ENCODE measurements at regions not wholly inside any gene's neighbourhood (a gene's known extent, or its start where the extent isn't known, plus 50 kb on each side); places are given as distances from the start of the nearest gene placed in this dataset.
"Not testable (repeated sequence)": the region's sequence is repeated elsewhere in the genome, so short reads cannot be mapped to it uniquely, and the experiment has no call there.

GRCh38 chr6:68247782-68248181, 387.3 kb upstream of the ADGRB3 start:
- no peak overlapping the region for H3K27ac Mint-ChIP-seq
- ChIA-PET POLR2A (no interaction called here), CTCF (no interaction called here)
- peaks cover 2% of the 10 kb centered on the region for H3K9me3 Mint-ChIP-seq
- DNase-seq: no peak
- H3K36me3 Mint-ChIP-seq (ENCODE audit: low read depth): no peaks in the 10 kb centered on the region
- H3K4me1 Mint-ChIP-seq: no peaks in the 10 kb centered on the region
- H3K27me3 Mint-ChIP-seq: no peaks in the 10 kb centered on the region
- no peak overlapping the region for H3K4me3 Mint-ChIP-seq

DNA sequence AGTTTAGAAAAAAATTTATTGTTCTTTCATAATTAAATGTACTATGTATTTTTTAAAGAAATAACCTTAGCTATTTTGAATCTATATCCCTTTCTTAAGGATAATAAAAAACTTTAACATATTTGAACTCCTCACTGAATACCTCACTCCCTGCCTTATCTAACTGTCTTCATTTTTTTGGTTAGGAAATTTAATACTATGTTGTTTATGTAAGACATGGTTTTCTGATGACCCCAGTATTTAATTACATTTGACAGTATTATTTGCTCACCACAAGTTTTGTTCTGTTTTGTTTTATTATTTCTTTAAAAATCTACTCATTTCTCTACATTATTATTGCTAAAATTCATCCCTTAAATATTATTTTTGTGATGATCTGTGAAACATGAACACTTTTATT, 394.4 kb upstream of the ADGRB3 start:
- no peak for DNase-seq
- Mint-ChIP-seq H3K27me3 (no peaks in the 10 kb centered on the region), H3K36me3 (ENCODE audit: low read depth) (no peaks in the 10 kb centered on the region), H3K27ac (no peak overlapping the region), H3K9me3 (peaks cover 2% of the 10 kb centered on the region), H3K4me1 (no peaks in the 10 kb centered on the region), H3K4me3 (no peak overlapping the region)
- ChIA-PET POLR2A (no interaction called here), CTCF (no interaction called here)

DNA sequence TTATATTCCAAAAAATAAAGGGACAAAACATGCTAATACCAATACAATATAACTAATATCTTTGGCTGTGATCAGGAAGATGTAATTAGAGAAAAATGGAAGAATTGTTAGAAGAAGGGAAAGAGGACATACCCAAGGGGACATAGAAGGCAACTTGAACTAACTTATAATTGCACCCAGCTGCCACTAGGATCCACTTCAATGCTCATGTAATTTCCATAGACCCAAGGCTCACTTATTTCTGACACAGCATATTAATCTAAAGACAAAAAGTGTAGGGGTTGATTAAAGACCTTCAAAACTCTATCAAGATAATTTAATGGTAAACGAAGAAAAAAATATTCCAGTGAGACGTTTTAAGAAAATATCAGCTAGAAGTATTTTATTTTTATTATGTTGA, 396.0 kb upstream of the ADGRB3 start:
- H3K27me3 Mint-ChIP-seq: no peaks in the 10 kb centered on the region
- POLR2A ChIA-PET: no interaction called here
- no peaks in the 10 kb centered on the region for H3K36me3 Mint-ChIP-seq (ENCODE audit: low read depth)
- DNase-seq: no peak
- H3K27ac Mint-ChIP-seq: no peak overlapping the region
- CTCF ChIA-PET: no interaction called here
- peaks cover 2% of the 10 kb centered on the region for H3K9me3 Mint-ChIP-seq
- H3K4me3 Mint-ChIP-seq: no peak overlapping the region
- no peaks in the 10 kb centered on the region for H3K4me1 Mint-ChIP-seq

- Mint-ChIP-seq H3K4me3 (no peak overlapping the region), H3K36me3 (ENCODE audit: low read depth) (no peaks in the 10 kb centered on the region), H3K27me3 (no peaks in the 10 kb centered on the region), H3K27ac (no peak overlapping the region), H3K9me3 (peaks cover 2% of the 10 kb centered on the region), H3K4me1 (no peaks in the 10 kb centered on the region)
- ChIA-PET POLR2A (no interaction called here), CTCF (no interaction called here)
- DNase-seq: no peak
Observed at GRCh38 chr6:68238097-68238601, 396.9 kb upstream of the ADGRB3 start.

DNA sequence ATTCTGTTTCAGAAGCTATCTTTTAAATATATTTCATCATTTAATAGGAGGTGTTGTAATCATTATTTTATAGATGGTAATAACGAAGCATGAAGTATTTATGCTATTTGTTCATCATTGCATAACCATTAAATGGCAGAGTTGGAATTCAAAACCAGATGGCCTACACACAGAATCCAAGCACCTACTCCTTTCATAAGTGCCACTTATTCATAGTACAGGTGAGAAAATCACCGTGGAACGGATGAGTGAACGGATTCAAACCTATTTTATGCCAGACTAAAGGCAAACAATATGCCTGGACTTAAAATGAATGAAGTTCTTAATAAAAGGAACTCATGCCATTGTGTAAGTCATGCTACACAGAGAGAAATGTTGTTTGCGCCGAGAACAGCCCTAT, 397.9 kb upstream of the ADGRB3 start:
- POLR2A ChIA-PET: no interaction called here
- no peak for DNase-seq
- H3K27me3 Mint-ChIP-seq: no peaks in the 10 kb centered on the region
- no peaks in the 10 kb centered on the region for H3K4me1 Mint-ChIP-seq
- no peak overlapping the region for H3K4me3 Mint-ChIP-seq
- peaks cover 2% of the 10 kb centered on the region for H3K9me3 Mint-ChIP-seq
- H3K36me3 Mint-ChIP-seq (ENCODE audit: low read depth): no peaks in the 10 kb centered on the region
- no peak overlapping the region for H3K27ac Mint-ChIP-seq
- CTCF ChIA-PET: no interaction called here

GRCh38 chr6:68235326-68235784, 399.7 kb upstream of the ADGRB3 start:
- Mint-ChIP-seq H3K27me3 (no peaks in the 10 kb centered on the region), H3K4me1 (no peaks in the 10 kb centered on the region), H3K9me3 (peaks cover 2% of the 10 kb centered on the region), H3K4me3 (no peak overlapping the region), H3K27ac (no peak overlapping the region), H3K36me3 (ENCODE audit: low read depth) (no peaks in the 10 kb centered on the region)
- CTCF ChIA-PET: no interaction called here
- POLR2A ChIA-PET: no interaction called here
- DNase-seq: no peak

- H3K36me3 Mint-ChIP-seq (ENCODE audit: low read depth): no peaks in the 10 kb centered on the region
- no peak overlapping the region for H3K4me3 Mint-ChIP-seq
- H3K27ac Mint-ChIP-seq: no peak overlapping the region
- peaks cover 2% of the 10 kb centered on the region for H3K9me3 Mint-ChIP-seq
- DNase-seq: no peak
- ChIA-PET CTCF (no interaction called here), POLR2A (no interaction called here)
- H3K4me1 Mint-ChIP-seq: no peaks in the 10 kb centered on the region
- H3K27me3 Mint-ChIP-seq: no peaks in the 10 kb centered on the region
Observed at GRCh38 chr6:68233623-68234022, 401.5 kb upstream of the ADGRB3 start.

DNA sequence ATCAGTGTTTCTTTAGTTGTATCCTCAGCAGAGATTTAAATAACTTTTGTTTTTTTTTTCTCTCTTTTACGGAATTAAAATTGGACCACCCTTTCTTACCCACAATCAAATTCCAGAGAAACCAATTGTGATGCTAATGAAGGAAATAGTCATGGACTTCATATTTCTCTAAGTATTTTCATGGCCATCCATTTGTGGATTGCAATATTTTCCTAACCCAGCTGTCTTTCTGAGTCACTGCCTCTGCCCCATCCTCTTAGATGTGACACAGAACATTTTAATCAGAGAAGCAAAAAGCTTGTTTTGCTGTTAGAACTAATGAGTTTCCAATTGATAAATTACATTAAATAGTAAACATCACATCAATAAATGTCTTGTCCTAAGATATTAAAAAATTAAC, 405.5 kb upstream of the ADGRB3 start:
- Mint-ChIP-seq H3K4me3 (no peak overlapping the region), H3K9me3 (no peaks in the 10 kb centered on the region), H3K36me3 (ENCODE audit: low read depth) (no peaks in the 10 kb centered on the region), H3K27ac (no peak overlapping the region), H3K27me3 (no peaks in the 10 kb centered on the region), H3K4me1 (no peaks in the 10 kb centered on the region)
- ChIA-PET POLR2A (no interaction called here), CTCF (no interaction called here)
- no peak for DNase-seq

GRCh38 chr6:68226460-68226859, 408.6 kb upstream of the ADGRB3 start:
- no peak overlapping the region for H3K4me3 Mint-ChIP-seq
- no peaks in the 10 kb centered on the region for H3K27me3 Mint-ChIP-seq
- no peak overlapping the region for H3K27ac Mint-ChIP-seq
- H3K36me3 Mint-ChIP-seq (ENCODE audit: low read depth): no peaks in the 10 kb centered on the region
- DNase-seq: no peak
- H3K4me1 Mint-ChIP-seq: no peaks in the 10 kb centered on the region
- ChIA-PET CTCF (no interaction called here), POLR2A (no interaction called here)
- no peaks in the 10 kb centered on the region for H3K9me3 Mint-ChIP-seq

DNA sequence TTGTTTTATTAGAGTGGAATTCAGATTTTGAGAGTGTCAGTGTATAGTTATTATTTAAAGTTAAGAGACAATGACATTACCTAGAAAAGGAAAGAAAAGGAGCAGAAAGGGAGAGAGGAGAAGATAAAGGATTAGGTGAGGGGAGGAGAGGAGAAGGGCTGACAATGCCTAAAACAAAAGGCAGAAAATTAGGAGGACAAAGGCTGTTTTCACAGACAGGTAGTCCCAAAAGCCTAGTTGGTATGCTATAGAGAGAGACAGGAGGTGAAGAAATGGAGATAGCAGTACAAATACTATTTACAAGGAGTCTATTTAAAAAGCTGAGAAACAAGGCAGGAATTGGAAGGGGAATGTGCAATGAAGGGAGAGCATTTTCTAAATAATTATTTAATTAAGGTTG, 409.4 kb upstream of the ADGRB3 start:
- ChIA-PET CTCF (no interaction called here), POLR2A (no interaction called here)
- Mint-ChIP-seq H3K4me3 (no peak overlapping the region), H3K9me3 (no peaks in the 10 kb centered on the region), H3K27me3 (no peaks in the 10 kb centered on the region), H3K4me1 (no peaks in the 10 kb centered on the region), H3K27ac (no peak overlapping the region), H3K36me3 (ENCODE audit: low read depth) (no peaks in the 10 kb centered on the region)
- DNase-seq: no peak

DNA sequence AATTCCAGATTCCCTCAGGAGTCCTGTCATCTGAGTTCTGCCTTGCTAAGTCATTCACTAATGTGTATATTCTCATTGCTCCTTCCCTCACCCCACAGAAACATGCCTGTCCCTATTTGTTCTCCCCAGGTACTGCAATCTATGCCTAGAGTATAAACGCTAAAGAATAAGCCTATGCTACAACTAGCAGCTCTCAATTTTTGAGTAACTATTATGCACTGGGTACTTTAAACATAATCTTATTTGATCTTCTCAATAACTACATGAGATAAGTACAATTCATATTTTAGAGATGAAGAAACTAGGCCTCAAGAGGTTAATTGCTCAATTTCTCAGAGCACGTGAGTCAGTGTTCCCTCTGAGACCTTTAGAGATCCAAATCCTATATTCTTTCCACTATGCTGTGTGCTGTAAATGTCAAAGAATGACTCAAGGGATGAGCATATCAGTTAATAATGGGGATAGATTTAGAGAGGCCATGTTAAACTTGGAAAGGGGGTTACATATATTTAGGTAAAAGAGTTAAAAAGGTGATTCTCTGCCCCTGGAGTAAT, 423.8 kb upstream of the ADGRB3 start:
- Mint-ChIP-seq H3K27ac (no peak overlapping the region), H3K9me3 (peaks cover 11% of the 10 kb centered on the region), H3K4me1 (no peaks in the 10 kb centered on the region), H3K27me3 (no peaks in the 10 kb centered on the region), H3K4me3 (no peak overlapping the region), H3K36me3 (ENCODE audit: low read depth) (no peaks in the 10 kb centered on the region)
- no peak for DNase-seq
- ChIA-PET POLR2A (no interaction called here), CTCF (no interaction called here)

- POLR2A ChIA-PET; H3K4me3 Mint-ChIP-seq; CTCF ChIA-PET; H3K36me3 Mint-ChIP-seq (ENCODE audit: low read depth); H3K9me3 Mint-ChIP-seq; H3K27ac Mint-ChIP-seq; H3K4me1 Mint-ChIP-seq; DNase-seq; H3K27me3 Mint-ChIP-seq: not testable (repeated sequence)
Observed at GRCh38 chr6:68207612-68208011, 427.5 kb upstream of the ADGRB3 start.

DNA sequence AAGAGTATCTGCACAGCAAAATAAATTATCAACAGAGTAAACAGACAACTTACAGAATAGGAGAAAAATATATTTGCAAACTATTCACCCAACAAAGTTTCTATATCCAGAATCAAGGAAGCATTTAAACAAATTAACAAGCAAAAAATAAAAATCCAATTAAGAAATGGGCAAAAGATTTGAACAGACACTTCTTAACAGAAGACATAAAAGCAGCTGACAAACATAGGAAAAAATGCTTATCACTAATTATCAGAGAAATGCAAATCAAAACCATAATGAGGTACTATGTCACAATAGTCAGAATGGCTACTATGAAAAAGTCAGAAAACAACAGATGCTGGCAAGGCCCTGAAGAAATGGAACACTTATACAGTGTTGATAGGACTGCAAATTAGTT, 434.2 kb upstream of the ADGRB3 start:
- Mint-ChIP-seq H3K36me3 (ENCODE audit: low read depth) (no peaks in the 10 kb centered on the region), H3K9me3 (peaks cover 3% of the 10 kb centered on the region), H3K4me1 (no peaks in the 10 kb centered on the region), H3K27me3 (no peaks in the 10 kb centered on the region), H3K4me3 (no peak overlapping the region), H3K27ac (no peak overlapping the region)
- no peak for DNase-seq
- CTCF ChIA-PET: no interaction called here
- POLR2A ChIA-PET: no interaction called here

GRCh38 chr6:68197356-68197755, 437.7 kb upstream of the ADGRB3 start:
- ChIA-PET POLR2A (no interaction called here), CTCF (no interaction called here)
- H3K9me3 Mint-ChIP-seq: no peaks in the 10 kb centered on the region
- no peaks in the 10 kb centered on the region for H3K36me3 Mint-ChIP-seq (ENCODE audit: low read depth)
- H3K4me1 Mint-ChIP-seq: no peaks in the 10 kb centered on the region
- no peaks in the 10 kb centered on the region for H3K27me3 Mint-ChIP-seq
- no peak overlapping the region for H3K4me3 Mint-ChIP-seq
- H3K27ac Mint-ChIP-seq: no peak overlapping the region
- DNase-seq: no peak

- Mint-ChIP-seq H3K4me3 (no peak overlapping the region), H3K36me3 (ENCODE audit: low read depth) (no peaks in the 10 kb centered on the region), H3K27me3 (no peaks in the 10 kb centered on the region), H3K4me1 (no peaks in the 10 kb centered on the region), H3K27ac (no peak overlapping the region), H3K9me3 (no peaks in the 10 kb centered on the region)
- DNase-seq: no peak
- CTCF ChIA-PET: no interaction called here
- POLR2A ChIA-PET: no interaction called here
Observed at GRCh38 chr6:68196645-68197044, 438.4 kb upstream of the ADGRB3 start.
